Nephron (organoid): ENCODE measurements at regions not wholly inside any gene's neighbourhood (a gene's known extent, or its start where the extent isn't known, plus 50 kb on each side); places are given as distances from the start of the nearest gene placed in this dataset.
A peak's percentile ranks its signal among the peaks of the same experiment; 100 is the strongest.

Experiments
- H3K27ac Mint-ChIP-seq, 3 experiments: 2 replicates each; pipeline ENCODE4 v1.8.0; 2020; ENCODE audit warnings: mixed read lengths in 3 of 3, mild to moderate bottlenecking in 2 of 3, moderate library complexity in 1 of 3
- H3K27me3 Mint-ChIP-seq: 2 replicates; pipeline ENCODE4 v1.8.0; 2021; ENCODE audit warnings: low read depth, mild to moderate bottlenecking, moderate library complexity, mixed read lengths
- H3K36me3 Mint-ChIP-seq: 2 replicates; pipeline ENCODE4 v1.8.0; 2020; ENCODE audit warnings: low read depth, mixed read lengths
- H3K4me1 Mint-ChIP-seq: 2 replicates; pipeline ENCODE4 v1.8.0; 2020; ENCODE audit warnings: mixed read lengths
- H3K4me3 Mint-ChIP-seq, 3 experiments: 2 replicates each; pipeline ENCODE4 v1.8.0; 2020; ENCODE audit warnings: mild to moderate bottlenecking in 3 of 3, mixed read lengths in 3 of 3, moderate library complexity in 2 of 3
- H3K9me3 Mint-ChIP-seq: 2 replicates; pipeline ENCODE4 v1.8.0; 2020; ENCODE audit warnings: mixed read lengths
- TF ChIP-seq, protein P1 (sequence below), 3 experiments: fragments of 200-600 bp; sonication (generic); IDR thresholded peaks; one replicate each; pipeline ENCODE4 v1.5.0; 2021; ENCODE audit warnings: antibody characterized with exemption in 3 of 3; ENCODE audit not compliant: unreplicated experiment in 3 of 3

DNA sequence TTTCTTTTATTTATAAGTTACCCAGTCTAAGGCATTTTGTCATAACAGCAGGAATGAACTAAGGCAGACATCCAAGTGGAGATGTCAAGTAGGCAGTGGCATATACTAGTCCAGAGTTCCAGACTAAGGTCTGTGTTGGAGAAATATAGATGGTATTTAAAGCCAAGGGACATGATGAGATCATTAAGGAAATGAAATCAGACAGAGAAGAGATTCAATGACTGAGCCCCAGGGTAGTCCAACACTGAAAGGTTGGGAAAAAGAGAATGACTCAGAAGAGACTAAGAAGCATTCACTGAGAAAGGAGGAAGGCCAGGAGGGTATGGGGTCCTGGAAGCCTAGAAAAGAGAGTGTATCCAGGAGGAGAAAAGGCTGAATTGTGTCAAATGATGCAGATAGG is 442.2 kb upstream of the CCDC196 start:
- TF ChIP-seq, protein P1, sequence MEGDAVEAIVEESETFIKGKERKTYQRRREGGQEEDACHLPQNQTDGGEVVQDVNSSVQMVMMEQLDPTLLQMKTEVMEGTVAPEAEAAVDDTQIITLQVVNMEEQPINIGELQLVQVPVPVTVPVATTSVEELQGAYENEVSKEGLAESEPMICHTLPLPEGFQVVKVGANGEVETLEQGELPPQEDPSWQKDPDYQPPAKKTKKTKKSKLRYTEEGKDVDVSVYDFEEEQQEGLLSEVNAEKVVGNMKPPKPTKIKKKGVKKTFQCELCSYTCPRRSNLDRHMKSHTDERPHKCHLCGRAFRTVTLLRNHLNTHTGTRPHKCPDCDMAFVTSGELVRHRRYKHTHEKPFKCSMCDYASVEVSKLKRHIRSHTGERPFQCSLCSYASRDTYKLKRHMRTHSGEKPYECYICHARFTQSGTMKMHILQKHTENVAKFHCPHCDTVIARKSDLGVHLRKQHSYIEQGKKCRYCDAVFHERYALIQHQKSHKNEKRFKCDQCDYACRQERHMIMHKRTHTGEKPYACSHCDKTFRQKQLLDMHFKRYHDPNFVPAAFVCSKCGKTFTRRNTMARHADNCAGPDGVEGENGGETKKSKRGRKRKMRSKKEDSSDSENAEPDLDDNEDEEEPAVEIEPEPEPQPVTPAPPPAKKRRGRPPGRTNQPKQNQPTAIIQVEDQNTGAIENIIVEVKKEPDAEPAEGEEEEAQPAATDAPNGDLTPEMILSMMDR (IDR thresholded peaks at IDR 0.05; ENCODE audit: unreplicated experiment in 3 of 3), result no peak

DNA sequence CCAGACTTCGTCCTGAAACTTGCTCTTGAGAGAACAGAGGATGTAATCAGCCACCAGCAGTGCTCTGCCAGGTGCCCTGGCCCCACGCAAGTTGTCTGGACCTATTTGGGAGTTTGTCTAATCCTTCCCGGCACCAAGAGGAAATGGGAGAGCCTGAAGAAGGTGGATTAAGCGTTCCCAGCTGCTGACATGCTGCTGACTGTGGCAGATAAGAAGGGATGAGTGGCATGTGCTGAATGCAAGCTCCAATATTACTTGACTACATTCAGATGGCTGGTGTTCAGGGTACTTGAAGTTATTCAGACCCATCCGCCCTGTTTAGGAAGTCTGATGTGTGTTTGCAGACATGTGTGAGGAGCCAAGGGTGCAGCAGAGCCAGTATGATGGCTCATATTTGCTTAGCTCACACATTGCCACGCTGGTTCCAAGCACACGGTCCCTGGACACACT is 440.6 kb upstream of the CCDC196 start:
- Mint-ChIP-seq H3K4me3 (no peak overlapping the region), H3K9me3 (no peaks in the 10 kb centered on the region), H3K4me1 (peaks cover 12% of the 10 kb centered on the region), H3K27ac (peak overlapping the region; percentile 39 to 75 (median 74)), H3K27me3 (no peaks in the 10 kb centered on the region), H3K36me3 (no peaks in the 10 kb centered on the region)
- TF ChIP-seq, protein P1 (IDR thresholded peaks at IDR 0.05; ENCODE audit: unreplicated experiment in 3 of 3), result no peak

More for the DNA sequence above, 442.2 kb upstream of the CCDC196 start:
- Mint-ChIP-seq H3K27me3 (no peaks in the 10 kb centered on the region), H3K27ac (no peak overlapping the region), H3K36me3 (no peaks in the 10 kb centered on the region), H3K9me3 (no peaks in the 10 kb centered on the region), H3K4me3 (no peak overlapping the region), H3K4me1 (peaks cover 12% of the 10 kb centered on the region)

DNA sequence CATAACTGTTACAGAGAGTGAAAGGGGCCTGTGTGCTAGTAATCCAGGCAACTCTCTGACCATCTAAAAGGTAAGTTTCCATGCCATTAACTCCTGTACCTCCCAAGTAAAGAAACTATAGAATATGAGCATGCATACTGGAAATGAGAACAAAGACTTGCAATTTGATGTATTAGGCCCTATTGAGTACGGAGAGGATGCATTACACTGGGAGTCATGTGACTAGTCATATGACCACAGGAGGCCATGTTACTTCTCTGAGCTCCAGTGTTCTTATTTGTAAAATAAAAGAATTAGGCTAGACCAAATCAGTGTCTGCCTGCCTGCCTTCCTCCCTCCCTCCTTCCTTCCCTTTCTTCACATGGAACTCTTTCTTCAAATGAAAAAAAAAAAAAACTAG is 440.1 kb upstream of the CCDC196 start:
- H3K27me3 Mint-ChIP-seq, result no peaks in the 10 kb centered on the region
- no peak overlapping the region for H3K4me3 Mint-ChIP-seq
- H3K36me3 Mint-ChIP-seq, result no peaks in the 10 kb centered on the region
- peaks cover 12% of the 10 kb centered on the region for H3K4me1 Mint-ChIP-seq
- H3K27ac Mint-ChIP-seq, result peak overlapping the region; percentile 39 to 75 (median 74)
- no peaks in the 10 kb centered on the region for H3K9me3 Mint-ChIP-seq
- TF ChIP-seq, protein P1 (IDR thresholded peaks at IDR 0.05; ENCODE audit: unreplicated experiment in 3 of 3), result no peak

DNA sequence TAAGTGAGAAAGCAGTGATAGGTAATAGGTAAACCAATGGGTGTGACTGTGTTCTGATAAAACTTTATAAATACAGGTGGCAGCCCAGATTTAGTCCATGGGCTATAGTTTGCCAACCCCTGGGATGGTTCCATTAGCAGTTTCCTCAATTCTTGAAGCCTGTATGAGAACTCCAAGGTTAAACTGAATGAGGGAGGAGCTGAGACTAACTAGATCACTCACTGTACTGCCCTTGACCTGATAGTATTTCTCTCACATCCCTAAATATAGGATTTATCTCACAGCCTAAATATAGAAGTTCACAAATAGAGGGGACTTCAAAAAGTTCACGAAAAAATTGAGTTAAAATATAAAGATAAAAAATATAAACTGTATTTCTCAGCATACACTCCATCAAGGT is 439.6 kb upstream of the CCDC196 start:
- H3K9me3 Mint-ChIP-seq, result no peaks in the 10 kb centered on the region
- peaks cover 12% of the 10 kb centered on the region for H3K4me1 Mint-ChIP-seq

DNA sequence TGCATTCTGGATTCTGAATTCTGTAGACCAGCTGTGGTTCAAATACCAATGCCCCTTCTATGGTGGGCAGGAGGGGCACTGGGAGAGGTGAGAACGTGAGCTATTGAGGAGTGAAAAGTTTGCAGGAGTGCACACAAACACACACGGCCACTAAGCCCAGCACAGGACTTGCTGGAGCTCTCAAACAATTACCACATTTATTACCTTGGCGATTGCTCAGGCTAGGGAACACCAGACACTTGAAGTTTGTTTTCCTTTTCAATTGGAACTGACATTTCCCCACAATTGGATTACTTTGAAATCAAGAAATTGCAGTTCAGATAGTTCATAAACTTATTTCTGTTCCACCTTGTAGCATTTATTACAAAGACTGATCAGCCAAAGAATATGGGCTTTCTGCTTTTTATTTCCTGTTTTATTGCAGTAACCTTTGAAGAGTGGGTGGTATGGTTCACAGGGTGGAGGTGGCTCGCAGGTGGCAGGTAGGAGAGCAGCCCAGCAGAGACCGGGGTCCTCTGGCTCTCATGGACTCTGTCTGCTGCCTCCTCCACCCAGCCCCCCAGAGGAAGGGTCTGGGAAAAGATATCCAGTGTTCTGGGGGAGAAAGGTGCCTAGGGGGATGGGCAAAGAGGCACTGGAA is 429.8 kb upstream of the CCDC196 start:
- H3K4me3 Mint-ChIP-seq, result no peak overlapping the region
- peaks cover 3% of the 10 kb centered on the region for H3K36me3 Mint-ChIP-seq
- no peak overlapping the region for H3K27ac Mint-ChIP-seq
- H3K9me3 Mint-ChIP-seq, result peaks cover 18% of the 10 kb centered on the region
- no peaks in the 10 kb centered on the region for H3K4me1 Mint-ChIP-seq
- H3K27me3 Mint-ChIP-seq, result no peaks in the 10 kb centered on the region
- TF ChIP-seq, protein P1 (IDR thresholded peaks at IDR 0.05; ENCODE audit: unreplicated experiment in 3 of 3), result no peak

More for the DNA sequence above, 439.6 kb upstream of the CCDC196 start:
- Mint-ChIP-seq H3K27ac (no peak overlapping the region), H3K36me3 (no peaks in the 10 kb centered on the region), H3K27me3 (no peaks in the 10 kb centered on the region), H3K4me3 (no peak overlapping the region)
- TF ChIP-seq, protein P1 (IDR thresholded peaks at IDR 0.05; ENCODE audit: unreplicated experiment in 3 of 3), result no peak

DNA sequence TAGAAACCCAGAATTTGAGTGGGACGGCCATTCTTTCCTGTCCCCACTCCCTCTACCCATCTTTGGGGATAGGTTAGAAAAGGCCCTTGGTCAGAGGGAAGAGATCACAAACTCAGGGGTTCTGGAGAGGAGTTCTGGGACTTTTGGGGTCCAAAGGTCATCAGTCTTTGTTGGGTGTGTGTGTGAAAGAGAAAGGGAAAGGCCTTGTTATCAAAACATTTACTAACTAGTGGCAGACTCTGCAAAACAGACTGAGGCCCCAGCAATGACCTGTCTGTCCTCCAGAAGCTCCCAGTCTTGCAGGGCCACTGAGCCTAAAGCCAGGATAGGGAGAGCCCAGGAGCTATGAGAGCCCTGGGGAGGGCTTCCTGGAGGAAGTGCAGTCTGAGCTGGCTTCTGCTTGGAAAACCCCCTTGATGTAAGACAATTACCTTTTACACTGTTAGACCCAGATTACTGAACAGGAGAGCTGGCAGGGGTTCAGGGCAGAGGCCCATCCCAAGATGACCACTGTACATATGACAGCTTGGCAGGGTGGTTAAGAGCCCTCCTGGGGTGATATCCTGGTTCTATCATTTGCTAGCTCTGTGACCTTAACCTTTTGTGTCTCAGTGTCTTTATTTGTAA is 429.1 kb upstream of the CCDC196 start:
- H3K9me3 Mint-ChIP-seq, result peaks cover 18% of the 10 kb centered on the region
- H3K4me1 Mint-ChIP-seq, result no peaks in the 10 kb centered on the region
- TF ChIP-seq, protein P1 (IDR thresholded peaks at IDR 0.05; ENCODE audit: unreplicated experiment in 3 of 3), result no peak
- no peak overlapping the region for H3K4me3 Mint-ChIP-seq
- H3K27ac Mint-ChIP-seq, result no peak overlapping the region
- peaks cover 3% of the 10 kb centered on the region for H3K36me3 Mint-ChIP-seq
- no peaks in the 10 kb centered on the region for H3K27me3 Mint-ChIP-seq
